NCI-H1694 treated with DMSO at 0.1 percent for 48 hours (cell line): ENCODE measurements at regions not wholly inside any gene's neighbourhood (a gene's known extent, or its start where the extent isn't known, plus 50 kb on each side); places are given as distances from the start of the nearest gene placed in this dataset.

Experiments used
- DNase-seq: peaks from one replicate; lab custom pipeline; 2025; lab: John Stamatoyannopoulos, UW

DNA sequence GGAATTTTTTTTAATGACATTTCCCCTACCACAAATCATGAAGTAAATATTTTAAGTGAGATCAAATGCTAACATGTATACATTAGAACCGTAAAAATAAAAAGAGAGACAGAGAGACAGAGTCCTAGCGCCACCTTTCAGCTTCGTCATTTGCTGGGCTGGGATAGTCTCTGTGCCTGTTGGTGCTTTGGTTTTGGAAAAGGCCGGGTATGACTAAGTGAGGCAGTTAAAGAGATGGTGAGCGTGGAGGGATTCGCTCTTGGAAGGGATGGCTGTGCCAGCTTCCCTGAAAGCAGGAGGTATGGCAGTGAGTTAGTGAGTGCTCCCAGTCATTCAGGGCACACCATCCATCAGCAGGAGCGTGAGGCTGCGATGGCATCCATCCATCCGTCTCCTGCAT, 729.6 kb upstream of the WWC1 start:
- DNase-seq = no peak

- DNase-seq = no peak
Measured at GRCh38 chr5:167564275-167564674, 727.2 kb upstream of the WWC1 start.

DNA sequence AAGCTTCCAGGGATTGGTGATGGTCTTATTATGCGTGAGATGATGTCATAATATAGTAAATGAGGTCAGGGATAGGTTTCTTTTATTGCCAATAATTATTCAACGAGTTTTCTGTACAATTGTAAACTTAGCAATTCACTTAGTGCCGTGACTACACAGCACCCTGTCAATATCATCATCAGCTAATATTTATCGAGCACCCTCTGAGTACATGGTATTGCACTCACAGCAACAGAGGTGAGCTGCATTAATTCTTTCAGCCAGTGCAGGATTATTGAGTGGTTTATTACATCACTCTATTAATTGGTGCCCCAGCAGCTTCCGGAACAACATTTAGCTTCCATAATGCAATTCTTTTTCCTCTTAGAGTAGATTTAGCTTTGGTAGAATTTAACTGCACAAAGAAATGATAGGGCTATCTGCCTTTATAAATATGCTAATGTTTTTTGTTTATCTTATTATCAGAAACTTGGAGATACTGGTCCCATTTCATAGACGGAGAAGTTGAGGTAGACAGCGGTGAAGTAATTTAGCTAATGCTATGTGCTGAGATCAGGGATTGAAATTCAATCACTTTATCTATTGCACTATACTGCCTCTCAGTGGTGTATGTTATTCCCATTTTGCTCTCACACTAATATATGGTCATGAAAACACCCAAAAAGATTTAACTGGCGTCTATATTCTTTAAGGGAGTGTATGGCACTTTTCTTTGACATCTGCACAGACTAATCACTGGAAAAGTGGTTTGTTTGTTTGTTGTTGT, 726.1 kb upstream of the WWC1 start:
- DNase-seq = peak; percentile 63

DNA sequence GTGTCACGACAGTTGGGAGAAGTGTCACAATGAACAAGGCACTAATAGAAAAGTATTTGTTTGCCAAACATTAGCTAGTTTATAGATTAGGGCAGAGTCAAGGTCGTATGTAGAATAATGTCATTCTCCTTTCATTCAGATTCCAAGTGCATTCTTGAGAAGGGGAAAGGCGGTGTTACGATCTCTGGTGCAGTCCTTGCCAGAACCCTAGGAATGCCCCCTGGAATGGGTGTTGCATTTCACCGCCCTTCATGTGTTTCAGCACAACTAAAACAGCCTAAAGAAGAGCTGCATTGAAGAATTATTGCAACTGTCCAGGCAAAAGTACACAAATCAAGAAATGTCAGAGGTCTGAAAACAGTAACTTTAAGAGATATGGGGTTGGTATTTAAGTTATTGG, 721.0 kb upstream of the WWC1 start:
- no peak for DNase-seq

- DNase-seq = no peak
Measured at GRCh38 chr5:167571824-167572223, 719.6 kb upstream of the WWC1 start.

- DNase-seq = peak; percentile 72
Measured at GRCh38 chr5:167573370-167574127, 717.9 kb upstream of the WWC1 start.

DNA sequence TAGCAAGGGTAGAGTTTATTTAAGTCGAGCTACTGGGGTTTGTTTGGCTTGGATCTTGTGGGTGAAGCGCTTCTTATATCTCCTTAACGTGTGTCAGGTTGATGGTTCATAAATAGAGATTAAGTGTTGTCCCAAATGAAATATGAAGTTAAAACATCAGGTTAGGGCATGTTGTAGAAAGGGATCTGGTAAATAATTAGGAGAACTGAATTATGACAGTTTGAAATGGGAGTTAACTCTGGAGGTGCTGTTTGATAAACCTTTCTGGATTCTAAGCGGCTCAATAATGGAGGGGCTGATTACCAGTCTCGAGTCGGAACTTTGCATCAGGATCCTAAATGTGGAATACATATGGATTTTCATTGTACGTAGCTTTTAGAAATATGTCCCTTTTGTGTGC, 717.0 kb upstream of the WWC1 start:
- no peak for DNase-seq

GRCh38 chr5:167575330-167575729, 716.1 kb upstream of the WWC1 start:
- DNase-seq = no peak

DNA sequence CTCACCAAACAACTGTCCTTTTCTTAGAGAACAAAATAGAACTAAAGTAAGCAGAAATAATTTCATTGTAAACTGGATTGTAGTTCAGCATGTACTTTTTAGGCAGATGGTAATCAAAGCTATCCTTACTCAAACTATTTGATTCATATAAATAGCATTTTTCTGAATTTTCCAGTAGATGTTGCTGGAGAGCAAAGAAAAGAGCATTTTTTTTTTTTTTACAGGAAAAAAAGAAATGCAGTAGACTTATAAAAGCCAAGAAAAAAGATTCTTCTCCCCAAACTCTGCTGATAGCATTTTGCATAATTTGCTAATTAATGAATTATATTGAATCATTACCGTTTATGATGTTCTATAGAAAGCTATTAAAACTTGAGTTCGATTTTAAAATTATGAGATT, 715.3 kb upstream of the WWC1 start:
- DNase-seq = no peak

GRCh38 chr5:167576897-167577296, 714.5 kb upstream of the WWC1 start:
- DNase-seq = no peak

GRCh38 chr5:167577616-167578015, 713.8 kb upstream of the WWC1 start:
- no peak for DNase-seq

GRCh38 chr5:167578977-167579692, 712.3 kb upstream of the WWC1 start:
- no peak for DNase-seq

- no peak for DNase-seq
Measured at GRCh38 chr5:167579693-167580055, 711.8 kb upstream of the WWC1 start.

- DNase-seq = no peak
Measured at GRCh38 chr5:167580608-167581007, 710.8 kb upstream of the WWC1 start.

DNA sequence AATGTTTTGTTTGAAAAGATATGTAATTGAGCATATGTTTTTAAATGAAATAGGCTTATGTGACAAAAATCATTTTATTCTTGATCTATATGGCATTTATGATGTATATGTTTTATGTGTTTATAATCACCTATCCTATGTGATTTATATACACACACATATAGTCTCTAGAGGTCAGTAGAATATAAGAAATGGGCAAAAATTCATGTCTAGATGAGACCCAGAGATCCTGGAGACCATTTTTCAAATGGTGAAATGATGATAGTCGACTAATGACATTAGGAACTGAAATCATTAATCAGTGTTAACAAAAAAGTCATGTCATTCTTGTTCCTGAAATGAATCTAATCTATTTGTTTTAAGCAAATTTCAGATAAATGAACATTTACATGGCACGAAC, 709.2 kb upstream of the WWC1 start:
- peak; percentile 45 for DNase-seq

- DNase-seq = no peak
Measured at GRCh38 chr5:167582886-167583285, 708.6 kb upstream of the WWC1 start.

- no peak for DNase-seq
Measured at GRCh38 chr5:167585184-167585583, 706.3 kb upstream of the WWC1 start.

DNA sequence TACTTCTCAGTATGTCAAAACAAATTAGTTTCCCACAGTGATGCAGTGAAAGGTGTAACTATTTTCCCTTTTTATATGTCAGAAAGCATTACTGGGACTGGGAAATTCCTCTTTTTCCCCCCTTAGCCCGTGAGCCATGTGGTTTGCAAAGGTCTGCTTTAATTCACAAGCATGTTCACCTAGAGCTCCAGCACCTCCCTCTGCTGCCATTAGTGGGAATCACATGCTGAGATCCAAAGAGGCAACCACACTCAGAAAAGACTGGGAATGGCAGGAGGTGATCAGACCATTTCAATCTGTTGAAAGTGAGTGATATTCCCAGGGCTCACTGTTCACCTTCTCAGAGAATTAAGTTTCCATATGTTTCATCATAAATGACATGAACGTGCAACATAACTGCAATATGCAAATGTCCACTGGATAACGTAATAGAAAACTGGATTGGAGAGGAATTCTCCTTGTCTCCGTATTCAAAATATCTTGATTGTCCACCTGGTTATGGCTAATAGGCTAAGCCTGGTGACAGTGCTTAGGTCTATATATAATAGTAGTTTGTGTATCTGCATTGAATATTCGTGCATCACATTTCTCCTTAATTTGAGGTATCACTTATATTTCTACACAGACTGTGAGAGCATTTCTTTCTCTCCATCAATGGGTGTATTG, 703.5 kb upstream of the WWC1 start:
- DNase-seq = peak; percentile 49

DNA sequence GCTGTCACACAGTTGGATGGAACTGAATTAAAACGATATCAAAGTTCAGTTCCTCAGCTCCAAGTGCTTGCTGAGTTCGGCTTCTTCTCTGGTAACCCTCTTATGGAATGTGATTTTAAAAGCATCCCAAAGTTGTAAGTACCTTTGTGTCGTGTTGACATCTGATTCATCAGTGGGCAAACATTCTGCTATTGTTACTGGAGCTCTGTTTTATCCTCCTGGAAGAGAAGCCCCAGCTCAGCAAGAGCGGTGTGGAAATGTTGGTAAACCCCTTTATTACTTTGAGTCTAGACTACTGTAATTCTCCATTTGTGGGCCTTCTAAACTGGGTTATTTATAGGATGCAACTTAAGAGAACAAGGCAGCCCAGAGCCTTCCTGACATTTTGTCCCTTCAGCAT, 699.3 kb upstream of the WWC1 start:
- no peak for DNase-seq

DNA sequence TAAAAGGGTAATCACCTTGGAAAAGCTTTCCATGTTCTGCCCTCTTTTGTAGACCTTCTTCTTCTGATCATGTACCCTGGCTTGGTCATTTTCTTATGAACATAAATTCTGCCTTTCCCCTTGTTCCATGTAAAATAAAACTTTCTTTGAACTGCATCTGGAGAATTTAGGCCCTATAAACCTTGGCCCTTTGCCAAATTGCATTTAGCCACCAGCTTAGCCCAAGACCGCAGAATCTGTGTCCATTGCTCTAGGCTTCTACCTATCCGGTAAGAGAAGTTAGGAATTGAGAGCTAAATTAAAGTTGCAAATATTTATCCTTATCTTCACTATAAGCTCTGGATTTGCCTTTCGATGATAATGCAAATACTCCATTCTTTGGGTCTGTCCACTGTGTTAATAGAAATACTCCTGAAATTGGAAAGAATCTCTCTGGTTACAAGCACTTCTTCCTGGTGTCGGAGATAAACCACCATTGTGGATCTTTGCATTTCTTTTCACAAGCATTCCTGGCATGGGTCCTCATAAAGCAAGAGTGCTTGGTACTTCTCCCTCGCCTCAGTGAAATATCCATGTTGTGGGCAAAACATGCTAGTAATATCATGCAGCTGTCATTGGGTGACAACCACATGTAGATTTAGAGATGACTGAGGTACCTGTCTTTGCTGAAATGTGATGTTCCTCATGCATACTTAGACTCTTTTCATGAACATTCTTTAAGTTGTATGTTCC, 698.0 kb upstream of the WWC1 start:
- DNase-seq = no peak

DNA sequence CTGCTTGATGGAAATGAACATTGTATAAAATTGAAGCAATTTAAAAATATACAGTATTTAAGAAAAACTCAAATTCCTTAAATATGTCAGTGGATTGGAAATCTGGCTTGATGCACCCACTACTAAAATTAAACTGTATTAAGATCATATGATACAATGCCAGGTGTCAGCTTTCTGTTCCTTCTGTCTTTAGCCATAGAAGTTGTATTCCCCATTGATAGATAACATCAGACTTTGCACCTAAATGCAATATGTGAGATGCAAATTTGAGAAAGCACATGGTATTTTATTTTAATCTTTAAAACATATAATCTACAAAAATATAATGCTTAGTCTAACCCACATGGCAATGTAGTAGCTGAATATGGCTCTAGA, 697.4 kb upstream of the WWC1 start:
- no peak for DNase-seq

DNA sequence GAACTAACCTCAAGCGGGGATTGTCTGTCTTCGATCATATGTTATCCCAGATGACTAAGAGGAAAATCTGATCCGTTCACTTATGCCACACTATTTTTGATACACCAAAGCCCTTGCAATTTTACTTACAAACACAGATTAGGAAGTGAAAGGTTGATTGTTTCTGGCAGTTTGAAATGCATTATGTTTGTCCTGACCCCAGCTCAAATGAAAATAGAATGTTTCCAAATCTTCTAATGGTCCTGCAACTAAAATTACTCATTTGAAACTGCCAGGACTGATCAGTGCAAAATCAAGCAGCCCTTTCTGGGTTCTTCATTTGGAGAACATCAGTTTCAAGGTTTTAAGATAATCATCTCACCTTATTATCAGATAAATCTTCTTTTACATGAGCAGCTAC, 696.7 kb upstream of the WWC1 start:
- DNase-seq = no peak
